IPS DF 4.7 (cell line): ENCODE measurements at regions not wholly inside any gene's neighbourhood (a gene's known extent, or its start where the extent isn't known, plus 50 kb on each side); places are given as distances from the start of the nearest gene placed in this dataset.

Source experiments
- DNase-seq: peaks from one replicate; pipeline ENCODE4 v3.0.0-alpha.2; 2013; ENCODE audit warnings: low spot score; ENCODE audit errors: extremely low read depth

DNA sequence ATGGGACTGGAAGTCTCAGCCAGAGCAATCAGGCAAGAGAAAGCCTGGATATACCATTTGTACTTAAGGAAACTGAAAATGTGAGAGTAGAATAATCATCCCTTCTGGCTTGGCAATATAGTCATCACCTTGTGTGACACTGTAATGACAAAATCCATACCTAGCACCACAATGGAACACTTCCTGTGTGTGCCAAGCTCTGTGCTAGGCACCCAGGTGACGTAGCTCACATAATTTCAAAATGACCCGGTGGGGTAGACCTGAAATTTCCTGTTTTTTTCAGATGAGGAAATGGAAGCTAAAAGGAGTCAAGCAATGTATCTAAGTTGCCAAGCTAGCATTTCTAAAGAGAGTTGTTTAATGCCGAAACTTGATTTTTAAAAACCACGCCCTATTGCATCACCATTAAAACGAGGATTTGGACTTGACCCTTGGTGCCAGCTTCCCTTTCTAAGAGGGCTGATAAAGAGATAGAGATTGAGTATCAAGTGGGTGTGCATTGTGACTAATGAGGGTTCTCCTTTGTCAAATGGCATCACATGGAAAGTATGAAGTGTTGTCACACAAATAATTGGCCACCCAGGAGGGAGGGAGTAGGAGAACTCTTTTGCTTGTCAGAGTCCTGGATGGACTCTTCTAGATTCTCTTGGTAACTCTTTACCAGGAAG is 141.3 kb upstream of the PDZRN3 start:
- no peak for DNase-seq

DNA sequence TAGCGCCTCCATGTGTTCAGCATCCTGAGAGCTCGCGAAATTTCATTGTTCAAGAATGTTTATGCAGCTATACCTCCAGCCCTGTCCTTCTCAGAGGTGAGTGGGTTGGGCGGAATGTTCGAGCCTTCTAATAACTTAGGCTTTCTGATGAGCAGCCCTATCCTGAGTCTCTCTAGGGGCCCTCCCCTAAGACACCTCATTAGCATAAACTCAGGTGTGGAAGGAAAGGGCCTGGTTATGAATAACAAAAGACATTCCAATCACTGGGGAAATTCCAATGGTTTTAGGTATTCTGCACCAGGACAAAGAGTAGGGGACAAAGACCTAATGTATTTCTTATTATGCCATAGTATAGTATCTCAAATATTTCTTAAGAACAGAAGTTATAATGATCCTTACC is 138.1 kb upstream of the PDZRN3 start:
- peak; percentile 71 for DNase-seq

DNA sequence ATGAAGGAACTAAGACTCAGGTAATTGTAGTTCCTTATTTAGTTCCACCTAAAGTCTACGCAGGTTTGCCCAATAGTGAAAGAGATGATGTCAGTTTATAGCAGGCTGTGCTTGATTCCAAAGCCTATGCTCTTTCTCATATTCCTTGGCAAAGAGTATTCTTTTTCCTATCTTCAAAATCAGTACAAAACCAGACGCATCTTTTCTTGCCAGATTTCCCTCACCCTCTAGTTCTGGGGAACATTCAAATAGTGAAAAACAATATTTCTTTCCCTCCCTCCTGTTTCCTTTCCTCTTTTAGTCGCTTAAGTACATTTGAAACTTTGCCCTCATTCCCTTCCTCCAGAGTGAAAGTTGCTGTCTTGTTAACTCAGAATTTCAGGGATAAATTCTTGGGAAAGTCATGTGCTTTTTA is 134.6 kb upstream of the PDZRN3 start:
- no peak for DNase-seq

DNA sequence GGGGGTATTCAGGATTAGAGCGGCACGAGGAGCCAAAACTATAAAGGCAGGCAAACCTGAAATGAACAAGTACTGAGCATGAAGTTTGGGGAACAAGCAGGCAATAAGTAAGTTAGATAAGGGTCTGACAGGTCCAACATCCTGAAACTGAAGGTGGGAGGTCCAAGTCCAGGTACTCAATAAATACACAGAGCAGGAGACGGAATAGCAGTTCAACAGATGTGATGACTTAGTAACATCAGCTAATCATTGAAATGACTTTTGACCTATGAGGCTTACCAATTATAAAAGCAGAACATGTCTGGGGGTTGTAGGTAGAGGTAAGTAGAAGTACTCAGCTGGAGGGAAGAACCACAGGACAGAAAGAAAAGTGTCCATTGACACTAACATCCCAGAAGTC is 132.8 kb upstream of the PDZRN3 start:
- no peak for DNase-seq

DNA sequence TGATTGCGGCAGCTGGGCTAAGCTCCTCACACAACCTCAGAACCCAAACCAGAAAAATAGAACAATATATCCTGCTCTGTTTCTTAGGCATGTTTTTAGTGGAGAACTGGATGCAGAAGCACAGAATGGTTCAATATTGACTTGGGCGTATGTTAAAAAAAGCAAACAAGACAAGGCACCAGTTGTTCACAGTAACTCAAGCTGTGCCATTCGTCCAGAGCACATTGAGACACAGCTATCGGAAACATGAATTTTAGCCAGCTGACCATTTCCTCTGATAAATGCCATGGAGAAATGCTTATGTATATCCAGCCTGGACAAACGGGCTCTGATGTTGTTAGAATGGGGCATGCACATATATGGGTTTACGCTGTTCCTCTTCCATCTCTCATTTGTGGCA is 129.2 kb upstream of the PDZRN3 start:
- DNase-seq: no peak

DNA sequence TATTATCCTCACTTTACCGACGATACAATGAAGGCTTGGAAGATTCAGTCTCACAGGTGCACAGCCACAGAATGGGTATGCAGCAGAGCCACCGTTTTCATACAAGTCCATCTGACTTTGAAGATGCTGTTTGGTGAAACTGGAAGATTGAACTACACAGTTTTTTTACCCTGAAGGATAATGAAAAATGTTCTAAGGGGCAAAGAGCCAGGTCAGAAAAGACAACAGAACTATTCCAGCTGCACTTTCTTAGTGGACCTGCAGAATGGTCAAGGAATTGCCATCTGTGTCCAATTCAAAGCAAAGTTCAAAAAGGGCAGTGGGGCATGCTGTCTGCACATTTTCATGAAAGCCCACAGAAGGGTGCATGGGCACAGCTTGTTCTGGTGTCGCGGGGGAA is 127.6 kb upstream of the PDZRN3 start:
- DNase-seq: no peak

DNA sequence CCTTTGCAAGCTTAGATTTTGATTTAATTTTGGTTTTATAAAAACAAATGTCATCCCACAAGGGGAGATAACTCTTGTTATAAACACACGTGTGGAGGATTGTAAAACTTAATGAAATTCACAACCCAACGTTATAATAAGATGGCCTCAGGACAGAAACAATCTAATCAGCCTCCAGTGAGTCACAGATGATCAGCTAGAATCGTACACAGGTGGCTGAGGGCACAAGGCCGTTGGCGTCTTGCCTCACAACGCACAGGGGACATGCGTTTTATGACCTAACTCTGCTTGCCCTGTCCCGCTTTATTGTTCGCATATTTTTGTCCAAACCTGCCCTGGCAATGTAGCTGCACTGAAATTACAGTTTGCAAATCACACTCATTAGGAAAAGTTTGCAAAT is 121.9 kb upstream of the PDZRN3 start:
- DNase-seq: no peak

DNA sequence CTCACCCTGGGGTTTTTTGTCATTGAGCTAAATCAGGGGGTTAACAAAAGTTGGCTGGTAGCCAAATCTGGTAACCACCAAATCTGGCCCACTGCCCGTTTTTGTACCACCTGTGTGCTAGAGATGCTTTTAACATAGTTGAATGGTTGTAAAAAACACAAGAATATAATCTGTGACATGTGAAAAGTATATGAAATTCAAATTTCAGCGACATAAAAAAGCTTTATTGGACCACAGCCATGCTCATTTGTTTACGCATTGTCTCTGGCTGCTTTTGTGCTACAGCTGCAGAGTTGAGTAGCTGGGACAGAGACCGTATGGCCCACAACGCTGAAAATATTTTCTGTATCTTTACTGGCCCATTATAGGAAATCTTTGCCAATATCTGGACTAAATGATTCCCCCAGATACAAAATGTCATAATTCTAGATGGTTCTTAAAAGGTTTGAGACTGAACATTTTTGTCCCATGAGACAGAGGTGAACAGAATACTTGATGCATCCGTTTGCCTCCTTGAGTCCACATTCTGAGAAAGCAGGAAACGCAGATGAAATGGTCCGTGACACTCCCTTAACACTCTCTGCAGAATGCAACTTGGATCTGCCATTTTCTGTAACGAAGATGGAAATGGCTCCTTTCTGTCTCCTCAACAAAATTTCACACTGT is 120.9 kb upstream of the PDZRN3 start:
- no peak for DNase-seq

DNA sequence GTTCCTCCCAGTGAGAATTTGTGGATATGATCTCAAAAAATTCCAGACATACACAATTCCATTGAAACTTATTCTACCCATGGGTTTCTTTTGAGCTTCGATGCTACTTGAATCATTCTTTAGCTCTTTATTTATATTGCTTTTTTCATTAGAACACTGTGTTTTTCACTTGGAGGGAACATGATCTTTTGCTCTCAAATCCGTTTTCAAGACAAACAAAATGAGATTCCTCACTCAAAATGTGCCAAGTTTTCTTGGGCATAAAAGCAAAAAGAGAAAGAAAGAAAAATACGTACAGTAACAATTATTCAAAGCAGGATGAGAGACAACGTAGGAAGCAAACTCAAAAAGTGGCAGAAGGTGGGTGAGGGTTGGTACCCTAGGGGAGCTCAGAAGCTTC is 118.8 kb upstream of the PDZRN3 start:
- no peak for DNase-seq

DNA sequence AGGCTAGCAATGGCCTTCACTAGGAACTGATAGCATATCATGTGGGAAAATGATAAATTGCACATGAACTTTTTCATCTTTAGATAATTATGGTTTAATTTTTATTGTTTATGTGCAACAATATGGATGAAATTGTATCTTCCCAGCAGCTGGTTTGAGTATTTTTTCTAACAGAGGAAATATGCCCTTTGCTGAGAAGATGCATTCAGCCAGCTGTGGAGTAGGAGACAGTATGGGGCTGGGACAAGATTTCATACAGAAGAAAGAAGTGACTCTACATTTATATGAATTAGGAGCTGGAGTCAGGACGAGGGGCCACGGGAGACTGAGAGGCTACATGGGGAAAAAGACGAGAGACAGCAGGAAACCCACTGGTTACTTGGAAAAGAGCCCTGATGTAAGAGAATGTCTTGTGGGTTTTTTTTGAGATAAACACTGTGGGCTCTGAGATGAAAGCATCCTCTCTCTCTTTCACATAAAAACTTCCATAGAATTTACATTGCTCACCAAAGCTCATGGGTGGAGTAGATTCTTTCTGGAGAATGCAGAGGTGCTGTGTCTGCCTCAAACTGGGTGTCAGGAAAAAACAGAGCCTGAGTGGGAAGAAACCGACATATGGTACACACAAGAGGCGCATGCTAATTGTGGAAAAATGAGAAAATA is 115.2 kb upstream of the PDZRN3 start:
- DNase-seq: no peak

DNA sequence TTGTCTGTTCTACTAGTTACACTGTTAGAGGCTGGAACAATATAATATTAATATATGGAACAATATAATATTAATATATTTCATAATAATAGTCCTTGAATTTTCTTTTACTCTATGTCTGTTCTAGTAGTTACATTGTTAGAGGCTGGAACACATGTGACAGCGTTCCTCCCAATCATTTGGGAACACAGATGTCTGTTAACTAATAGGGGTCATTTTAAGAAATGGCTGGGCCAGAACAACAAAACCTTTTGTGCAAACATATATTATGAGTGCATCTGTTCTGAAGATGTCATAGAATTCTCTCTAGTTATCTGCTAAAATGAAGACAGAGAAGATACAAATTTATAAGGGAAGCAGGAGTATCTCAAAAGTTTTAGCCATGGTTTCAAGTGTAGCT is 114.0 kb upstream of the PDZRN3 start:
- DNase-seq: no peak

DNA sequence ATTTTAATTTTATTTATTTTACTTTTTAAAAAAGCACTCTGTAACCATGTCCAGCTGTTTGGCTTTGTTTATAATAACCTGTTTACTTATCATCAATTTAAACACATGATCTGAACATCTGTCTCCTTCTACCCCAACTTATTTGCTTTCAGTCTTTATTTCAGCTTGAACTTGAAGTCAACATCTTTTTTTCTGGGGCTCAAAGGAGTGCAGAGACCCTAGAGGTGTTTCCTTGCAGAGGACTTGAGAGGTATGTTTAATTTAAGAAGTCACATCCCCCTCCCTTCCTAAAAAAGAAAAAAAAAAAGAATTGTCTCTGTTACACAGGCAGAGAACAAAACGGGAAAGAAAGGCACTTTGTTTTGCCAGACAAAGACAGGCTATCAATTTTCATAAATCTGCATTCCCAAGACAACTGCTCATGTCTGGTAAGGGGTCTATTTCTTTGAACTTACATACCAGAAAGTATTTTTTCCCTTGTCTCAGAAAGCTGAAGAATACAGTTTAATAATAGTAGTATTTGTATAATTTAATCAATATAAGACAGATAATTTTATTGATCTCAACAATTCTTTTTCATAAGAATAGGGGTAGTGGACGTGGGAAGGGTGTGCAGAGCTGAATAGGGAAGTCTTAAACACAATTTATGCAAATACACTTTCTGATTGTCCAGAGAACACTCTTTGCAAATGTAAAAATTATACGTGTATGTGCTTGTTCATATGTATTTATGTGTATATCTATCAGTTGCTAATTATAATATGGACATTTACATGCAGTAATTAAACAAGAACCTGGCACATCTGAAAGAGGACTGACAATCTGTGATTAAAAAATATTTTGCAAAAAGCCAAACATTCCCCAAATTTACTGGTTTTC is 109.7 kb upstream of the PDZRN3 start:
- DNase-seq: no peak

DNA sequence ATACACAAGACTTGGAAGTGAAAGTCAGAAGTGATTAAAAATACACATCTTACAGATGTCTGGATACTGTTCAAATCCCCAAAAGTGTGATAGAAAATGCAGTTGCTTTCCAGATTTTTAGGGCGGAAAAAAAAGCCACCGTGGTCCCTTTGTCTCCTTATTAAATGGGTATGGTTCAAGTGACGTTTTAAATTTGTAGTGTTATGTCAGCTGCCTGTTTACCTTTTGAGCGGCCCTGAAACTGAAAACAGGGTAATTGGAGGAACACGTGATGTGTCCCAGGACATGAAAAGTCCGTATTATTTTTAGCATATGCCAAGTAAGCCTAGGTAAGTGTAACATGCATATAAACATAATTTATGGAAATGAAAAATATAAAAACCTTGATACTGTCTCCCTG is 109.0 kb upstream of the PDZRN3 start:
- DNase-seq: no peak

DNA sequence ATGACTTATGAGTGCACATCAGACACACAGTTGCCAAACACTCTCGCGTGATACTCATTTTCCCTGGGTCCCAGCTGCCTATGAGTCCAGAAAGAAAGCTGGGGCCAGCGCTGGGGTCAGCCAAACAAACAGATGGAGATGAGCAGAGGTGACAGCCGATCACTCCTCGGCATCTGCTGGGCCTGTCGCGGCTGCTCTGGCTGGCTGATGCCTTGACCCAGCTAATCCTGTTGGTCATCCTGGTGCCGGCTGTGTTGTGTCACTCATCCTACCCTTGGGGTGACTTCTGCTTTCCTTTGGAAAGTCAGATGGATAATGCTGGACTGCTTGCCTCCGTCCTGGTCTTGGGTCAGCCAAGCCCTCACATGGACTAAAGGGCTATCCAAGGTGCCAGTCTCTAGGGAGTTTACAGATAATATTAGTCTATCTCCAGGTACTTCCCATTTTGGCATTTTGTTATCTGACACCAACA is 105.3 kb upstream of the PDZRN3 start:
- no peak for DNase-seq

DNA sequence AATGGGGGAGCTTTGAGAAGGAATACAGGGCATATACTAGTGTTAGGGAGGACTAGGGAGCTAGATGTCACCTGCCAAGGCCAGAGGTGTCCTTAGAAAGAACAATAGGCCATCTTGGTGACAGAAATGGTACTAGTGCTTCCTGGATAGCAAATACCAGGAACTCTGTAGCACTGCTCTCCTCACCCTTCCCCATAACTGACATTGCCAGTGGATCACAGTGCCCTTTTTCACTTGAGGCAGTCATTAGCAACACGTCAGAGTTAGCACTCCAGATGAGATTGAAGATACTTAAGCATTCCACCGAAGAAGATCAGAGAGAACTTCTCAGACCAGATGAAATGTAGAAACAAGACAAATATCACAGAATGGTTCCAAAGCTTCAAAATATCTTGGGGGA is 103.1 kb upstream of the PDZRN3 start:
- no peak for DNase-seq

DNA sequence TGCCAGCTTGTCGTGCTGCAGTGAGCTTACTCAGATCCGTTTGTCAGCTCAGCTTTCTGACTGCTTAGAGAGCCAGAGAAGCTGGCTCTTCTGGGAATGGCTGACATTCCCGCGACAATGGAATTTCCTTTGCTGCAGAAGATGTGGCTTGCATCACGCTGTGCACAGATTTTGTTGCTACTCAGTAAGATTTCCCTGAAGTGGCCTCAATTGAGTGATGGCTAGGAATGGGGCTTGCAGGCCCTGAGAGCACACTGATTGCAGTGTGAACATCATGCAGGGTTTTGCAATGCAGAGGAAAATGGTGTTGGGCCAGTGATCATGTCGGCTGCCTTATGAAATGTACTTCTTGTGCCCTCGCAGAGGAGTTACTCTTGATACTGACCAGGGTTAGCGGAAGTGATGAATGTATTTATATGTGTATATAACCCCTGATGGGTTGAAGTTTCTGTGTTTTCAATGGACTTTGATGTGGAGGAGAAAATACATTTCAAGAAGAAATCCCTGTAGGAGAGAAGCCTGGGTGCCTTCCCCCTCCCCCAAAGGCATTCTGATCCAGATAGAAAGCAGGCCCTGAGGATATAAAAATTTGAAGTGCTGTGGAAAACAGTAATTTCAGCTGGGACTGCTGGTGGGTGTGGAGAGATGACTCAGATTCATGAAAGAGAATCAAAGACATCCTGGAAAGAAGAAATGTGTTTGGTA is 102.5 kb upstream of the PDZRN3 start:
- peak; percentile 19 for DNase-seq

DNA sequence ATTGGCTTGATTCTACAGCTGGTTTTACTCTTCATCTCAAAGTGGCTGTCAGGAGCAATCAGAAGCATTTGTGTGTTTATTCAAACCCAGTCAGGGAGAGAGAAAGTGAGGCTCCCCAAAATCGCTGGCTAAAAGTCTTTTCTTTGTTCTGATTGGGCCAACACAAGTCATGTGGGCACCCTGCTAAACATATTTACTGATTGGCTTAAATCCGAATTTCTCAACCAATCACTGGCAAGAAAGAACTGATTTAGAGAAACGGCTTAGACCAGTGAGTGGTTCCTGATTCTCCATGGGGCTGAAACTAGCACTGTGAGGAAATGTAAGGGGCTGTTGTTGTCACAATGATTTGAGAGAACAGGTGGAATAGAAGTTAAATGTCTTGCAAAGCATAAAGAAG is 98.9 kb upstream of the PDZRN3 start:
- no peak for DNase-seq

DNA sequence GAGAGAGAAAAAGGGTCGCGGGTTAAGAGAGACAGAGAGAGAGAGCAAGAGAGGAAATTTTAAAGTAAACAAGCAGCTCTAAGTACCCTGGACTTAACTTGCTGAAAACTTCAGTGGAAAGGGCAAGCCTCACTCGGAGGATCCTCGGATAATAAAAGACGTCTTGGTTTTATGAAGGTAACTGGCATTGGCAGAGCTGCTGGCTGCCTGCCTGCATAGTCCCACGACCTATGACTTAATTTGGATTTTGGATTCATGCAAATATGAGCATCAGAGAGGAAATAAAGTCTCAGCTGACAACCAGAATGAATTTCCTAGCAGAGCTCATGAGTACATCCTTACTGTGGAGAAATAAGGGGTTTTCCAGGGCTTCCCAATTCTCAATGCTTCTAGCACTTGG is 95.1 kb upstream of the PDZRN3 start:
- no peak for DNase-seq

DNA sequence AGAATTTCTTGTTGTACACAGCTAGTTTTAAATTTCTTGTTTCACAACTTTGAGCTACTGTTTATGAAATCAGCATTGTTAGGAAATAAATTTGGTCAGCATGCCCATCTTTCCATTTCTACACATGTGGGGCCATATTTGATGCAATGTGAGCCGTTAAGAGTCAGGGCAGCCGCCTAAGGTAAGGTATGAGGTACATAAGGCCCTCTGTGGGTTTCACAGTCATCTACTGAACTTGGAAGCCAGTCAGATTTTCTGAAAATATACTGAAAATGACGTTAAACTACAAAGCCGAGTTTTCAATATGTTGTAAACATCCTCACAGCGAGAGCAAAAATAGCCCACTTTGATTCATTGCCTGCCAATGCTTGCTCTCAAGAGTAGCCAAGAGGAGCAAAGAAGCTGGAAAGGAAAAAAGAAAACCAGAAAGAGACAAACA is 94.7 kb upstream of the PDZRN3 start:
- DNase-seq: no peak

DNA sequence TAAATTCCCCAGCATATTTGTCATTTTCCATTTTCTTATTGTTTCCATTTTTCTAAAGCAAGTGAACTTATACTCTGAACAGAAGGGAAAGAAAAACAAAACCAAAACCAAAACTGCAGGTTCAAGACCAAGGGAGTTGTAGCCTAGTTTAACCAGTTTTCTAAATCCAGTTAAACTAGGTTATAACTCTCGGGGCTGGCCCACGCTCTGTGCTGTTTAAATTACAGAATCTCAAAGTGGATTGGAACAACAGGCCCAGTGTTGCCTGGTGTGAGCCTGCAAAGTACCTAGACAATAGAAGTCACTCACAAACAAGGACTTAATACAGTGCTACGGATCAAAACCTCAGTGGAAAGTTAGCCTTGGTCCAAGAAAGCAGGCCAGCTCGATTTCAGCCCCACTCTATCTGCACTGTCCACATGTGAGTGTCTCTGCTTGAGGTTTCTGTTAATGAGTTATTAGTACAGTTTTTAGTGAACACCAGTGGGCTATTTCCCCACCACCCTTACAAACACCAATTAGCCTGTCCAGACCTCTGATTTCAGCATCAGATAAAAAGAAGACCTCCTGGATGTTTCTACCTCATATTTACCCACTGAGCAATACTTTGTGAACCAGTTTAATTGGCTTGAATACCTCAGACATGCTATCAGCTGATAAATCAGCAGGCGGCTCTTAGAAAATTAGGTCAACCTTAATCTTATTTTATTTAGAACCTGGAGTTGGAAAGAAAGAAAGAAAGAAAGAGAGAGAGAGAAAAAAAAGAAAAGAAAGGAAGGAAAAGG is 93.8 kb upstream of the PDZRN3 start:
- DNase-seq: no peak
